Adrenal gland (tissue), 9 donors: ENCODE measurements at regions not wholly inside any gene's neighbourhood (a gene's known extent, or its start where the extent isn't known, plus 50 kb on each side); places are given as distances from the start of the nearest gene placed in this dataset.

Source experiments
- DNase-seq, 7 donors: peaks; one replicate each; pipeline ENCODE4 v3.0.0-alpha.2; 2019 to 2020
- H3K27ac ChIP-seq, 5 donors: fragments of 200-600 bp; sonication (generic) in 4 of 5; 1 replicate in 3 of 5; 2 replicates in 2 of 5; pipeline versions ENCODE4 v1.5.1 to v1.8.0; 2016 to 2020; ENCODE audit warnings: mild to moderate bottlenecking in 1 of 5
- H3K27me3 ChIP-seq: fragments of 200-600 bp; 2 replicates; pipeline ENCODE4 v1.8.0; 2021
- H3K36me3 ChIP-seq, 2 donors: fragments of 200-600 bp; replicated peaks in 1 of 2; 1 replicate in 1 of 2; 2 replicates in 1 of 2; pipeline versions ENCODE4 v1.5.1 to v1.8.0; 2018 to 2022
- H3K4me1 ChIP-seq, 2 donors: fragments of 200-600 bp; replicated peaks in 1 of 2; 1 replicate in 1 of 2; 2 replicates in 1 of 2; pipeline versions ENCODE4 v1.5.1 to v1.8.0; 2018 to 2021
- H3K4me3 ChIP-seq, 4 donors: fragments of 200-600 bp; sonication (generic) in 3 of 4; one replicate each; pipeline ENCODE4 v1.5.1; 2016 to 2018
- H3K9me3 ChIP-seq, 3 donors: fragments of 200-600 bp; sonication (generic) in 1 of 3; replicated peaks in 1 of 3; 1 replicate in 2 of 3; 2 replicates in 1 of 3; pipeline versions ENCODE4 v1.5.1 to v1.8.0; 2016 to 2021
- CTCF ChIP-seq, 6 experiments: fragments of 450-650 bp in 4 of 6; fragments of 200-600 bp in 2 of 6; sonication (generic) in 1 of 6; IDR thresholded peaks; 1 replicate in 5 of 6; 2 replicates in 1 of 6; pipeline versions ENCODE4 v1.5.1 to v1.8.0; 2016 to 2021; ENCODE audit warnings: antibody characterized with exemption in 6 of 6, mild to moderate bottlenecking in 2 of 6, moderate library complexity in 1 of 6
- POLR2A ChIP-seq, 2 donors: fragments of 450-650 bp; IDR thresholded peaks; one replicate each; pipeline ENCODE4 v1.6.1; 2017; ENCODE audit warnings: antibody characterized with exemption in 2 of 2, mild to moderate bottlenecking in 2 of 2, moderate library complexity in 1 of 2
- WGBS, 4 donors: extraction: QIAGEN DNeasy Blood & Tissue Kit in 2 of 4; methylation state at CpG; one replicate each; pipeline versions ENCODE4 v1.1.5 to v1.1.7; 2013 to 2017; 5-methylcytosine and 5-hydroxymethylcytosine counted together
- intact Hi-C, 2 donors: fragments of 100-400 bp; cut with DNase I; formaldehyde crosslinking; loops; one replicate each; pipeline versions ENCODE4 v1.14.1 to v1.15.0; 2022 to 2023
- donor health status: healthy with polysubstance abuse.
- donor health status: Bipolar disorder and iron deficiency.
- donor health status: DM: yes; HTN: yes; CAD: no.
- donor health status: DM: no; HTN: no; CAD: no.
- donor health status: DM: no; HTN: no; CAD: no.

- no peaks in the 10 kb centered on the region for H3K4me1 ChIP-seq
- H3K9me3 ChIP-seq: no peaks in the 10 kb centered on the region
- no peaks in the 10 kb centered on the region for H3K36me3 ChIP-seq
- H3K4me3 ChIP-seq: no peak overlapping the region
- no peaks in the 10 kb centered on the region for H3K27me3 ChIP-seq
- 56 to 76% (median 73%) methylated on average over 2 of the region's 2 CpGs for WGBS, 4 donors
- H3K27ac ChIP-seq: no peak overlapping the region
- intact Hi-C loops: no loop called here
- DNase-seq: no peak
- no peak for TF ChIP-seq POLR2A (IDR thresholded peaks at IDR 0.05)
- TF ChIP-seq CTCF (IDR thresholded peaks at IDR 0.05): no peak
These were observed 134.1 kb downstream of the RFPL4B start for GRCh38 chr6:112481211-112481610.

GRCh38 chr6:112482373-112482772 is 135.2 kb downstream of the RFPL4B start:
- H3K4me1 ChIP-seq: no peaks in the 10 kb centered on the region
- 80 to 88% (median 81%) methylated on average over 2 of the region's 2 CpGs for WGBS, 4 donors
- no peak for TF ChIP-seq POLR2A (IDR thresholded peaks at IDR 0.05)
- TF ChIP-seq CTCF (IDR thresholded peaks at IDR 0.05): no peak
- H3K36me3 ChIP-seq: no peaks in the 10 kb centered on the region
- H3K9me3 ChIP-seq: no peaks in the 10 kb centered on the region
- H3K27me3 ChIP-seq: no peaks in the 10 kb centered on the region
- DNase-seq: no peak
- no peak overlapping the region for H3K4me3 ChIP-seq
- H3K27ac ChIP-seq: no peak overlapping the region
- intact Hi-C loops: no loop called here

GRCh38 chr6:112485120-112485826 is 138.1 kb downstream of the RFPL4B start:
- WGBS, 4 donors: 29 to 50% (median 40%) methylated on average over 3 of the region's 3 CpGs
- H3K36me3 ChIP-seq: no peaks in the 10 kb centered on the region

GRCh38 chr6:112485827-112486212 is 138.7 kb downstream of the RFPL4B start:
- 69 to 74% (median 72%) methylated on average over 1 of the region's 1 CpG for WGBS, 4 donors
- no peak for TF ChIP-seq CTCF (IDR thresholded peaks at IDR 0.05)
- TF ChIP-seq POLR2A (IDR thresholded peaks at IDR 0.05): no peak

More at GRCh38 chr6:112485120-112485826, 138.1 kb downstream of the RFPL4B start:
- intact Hi-C loops: no loop called here
- no peaks in the 10 kb centered on the region for H3K9me3 ChIP-seq
- no peak overlapping the region for H3K4me3 ChIP-seq
- no peaks in the 10 kb centered on the region for H3K27me3 ChIP-seq
- no peak for DNase-seq
- no peaks in the 10 kb centered on the region for H3K4me1 ChIP-seq
- no peak for TF ChIP-seq CTCF (IDR thresholded peaks at IDR 0.05)
- TF ChIP-seq POLR2A (IDR thresholded peaks at IDR 0.05): no peak
- H3K27ac ChIP-seq: no peak overlapping the region

More at GRCh38 chr6:112485827-112486212, 138.7 kb downstream of the RFPL4B start:
- no peaks in the 10 kb centered on the region for H3K9me3 ChIP-seq
- no peaks in the 10 kb centered on the region for H3K4me1 ChIP-seq
- intact Hi-C loops: no loop called here
- H3K27me3 ChIP-seq: no peaks in the 10 kb centered on the region
- no peak for DNase-seq
- no peak overlapping the region for H3K4me3 ChIP-seq
- no peaks in the 10 kb centered on the region for H3K36me3 ChIP-seq
- no peak overlapping the region for H3K27ac ChIP-seq
